HepG2 (cell line): ENCODE measurements at regions not wholly inside any gene's neighbourhood (a gene's known extent, or its start where the extent isn't known, plus 50 kb on each side); places are given as distances from the start of the nearest gene placed in this dataset.

Source experiments
- ATAC-seq: fragments of 200-7000 bp; cut with Tn5 transposase; 3 replicates; pipeline ENCODE4 v1.9.1; 2020; ENCODE audit warnings: mild to moderate bottlenecking, moderate library complexity
- BruUV-seq: library from RNA; stranded (reverse); fragments of 400-500 nt; replicated peaks from 2 replicates; lab custom pipeline; 2021; lab: Mats Ljungman, UMichigan
- CTCF ChIA-PET: fragments of 300-600 bp; formaldehyde crosslinking; extraction: SDS; loops from one replicate; lab custom pipeline; 2021; ENCODE audit warnings: low total read pairs, inconsistent platforms, low intra/inter-chr PET ratio; lab: Yijun Ruan, JAX
- POLR2A ChIA-PET: fragments of 350-600 bp; sonication (Branson Sonifier 250); formaldehyde crosslinking; loops from one replicate; lab custom pipeline; 2020; ENCODE audit warnings: antibody characterized with exemption, inconsistent platforms; lab: Yijun Ruan, JAX
- DNase-seq: peaks from one replicate; pipeline ENCODE4 v3.0.0-alpha.2; 2015; ENCODE audit warnings: low spot score
- FAIRE-seq: peaks from 3 replicates; lab custom pipeline; 2011; peaks lifted over from hg19 to GRCh38; lab: Jason Lieb, UNC
- H2AFZ ChIP-seq: one replicate; pipeline ENCODE4 v1.6.1; 2011; ENCODE audit warnings: low read length, inconsistent platforms
- H3K27ac ChIP-seq: fragments of 300-600 bp; 3 replicates; pipeline ENCODE4 v1.8.0; 2011; ENCODE audit warnings: mixed run types, mild to moderate bottlenecking, mixed read lengths, low read length, inconsistent platforms; ENCODE audit not compliant: insufficient read depth; ENCODE audit errors: extremely low read length
- H3K27me3 ChIP-seq, 2 experiments: fragments of 200-600 bp in 1 of 2; 2 replicates in 1 of 2; 3 replicates in 1 of 2; pipeline versions ENCODE4 v1.6.0 to v1.8.0; 2011; ENCODE audit warnings: low read length in 2 of 2, mild to moderate bottlenecking in 2 of 2, moderate library complexity in 2 of 2, inconsistent platforms in 1 of 2; ENCODE audit not compliant: insufficient read depth in 2 of 2, control insufficient read depth in 1 of 2
- H3K36me3 ChIP-seq, 2 experiments: fragments of 200-600 bp in 1 of 2; replicated peaks in 1 of 2; 2 replicates in 1 of 2; 3 replicates in 1 of 2; pipeline versions ENCODE4 v1.5.1 to v1.8.0; 2011; ENCODE audit warnings: low read length in 2 of 2, inconsistent platforms in 1 of 2; ENCODE audit not compliant: insufficient read depth in 2 of 2, control insufficient read depth in 1 of 2
- H3K4me1 ChIP-seq: 2 replicates; pipeline ENCODE4 v1.5.1; 2012; ENCODE audit warnings: low read length, inconsistent platforms; ENCODE audit not compliant: insufficient read depth
- H3K4me2 ChIP-seq: 2 replicates; pipeline ENCODE4 v1.6.0; 2011; ENCODE audit warnings: low read depth, low read length, inconsistent platforms
- H3K4me3 ChIP-seq, 3 experiments: fragments of 200-600 bp in 1 of 3; sonication (generic), shearing (Covaris generic) in 1 of 3; replicated peaks in 1 of 3; 2 replicates each; pipeline ENCODE4 v1.5.1; 2011 to 2016; ENCODE audit warnings: low read length in 3 of 3, inconsistent platforms in 2 of 3, low read depth in 2 of 3, mild to moderate bottlenecking in 2 of 3, control low read depth in 1 of 3, mixed read lengths in 1 of 3; ENCODE audit not compliant: insufficient read depth in 1 of 3
- H3K79me2 ChIP-seq: one replicate; pipeline ENCODE4 v1.6.1; 2011; ENCODE audit warnings: low read length, inconsistent platforms; ENCODE audit not compliant: insufficient read depth
- H3K9ac ChIP-seq: 2 replicates; pipeline ENCODE4 v1.6.0; 2011; ENCODE audit warnings: mild to moderate bottlenecking, low read depth, low read length, inconsistent platforms; ENCODE audit not compliant: insufficient read depth
- H3K9me3 ChIP-seq: 2 replicates; pipeline ENCODE4 v1.5.1; 2012; ENCODE audit warnings: mild to moderate bottlenecking, low read length
- H4K20me1 ChIP-seq: 2 replicates; pipeline ENCODE4 v1.6.0; 2011; ENCODE audit warnings: inconsistent platforms, mild to moderate bottlenecking, low read length, moderate library complexity; ENCODE audit not compliant: insufficient read depth
- BATF2 ChIP-seq: sonication (generic); formaldehyde crosslinking; IDR thresholded peaks from 2 replicates; pipeline ENCODE4 v1.8.0; 2022; ENCODE audit warnings: mild to moderate bottlenecking, missing genetic modification reagents, moderate library complexity
- CEBPB ChIP-seq: IDR thresholded peaks from 2 replicates; pipeline ENCODE4 v1.6.1; 2011; ENCODE audit warnings: low read depth, low read length, improper control_type of control experiment, borderline replicate concordance
- ELF3 ChIP-seq: IDR thresholded peaks from 2 replicates; pipeline ENCODE4 v1.6.1; 2016; ENCODE audit warnings: missing genetic modification reagents, missing compliant biosample characterization
- HNRNPLL ChIP-seq: fragments of 200-400 bp; formaldehyde crosslinking; IDR thresholded peaks from 2 replicates; pipeline ENCODE4 v1.6.1; 2017; ENCODE audit warnings: mild to moderate bottlenecking, low read depth, low read length; ENCODE audit not compliant: poor library complexity, severe bottlenecking
- NCOR1 ChIP-seq: fragments of 200-600 bp; sonication (generic); IDR thresholded peaks from 2 replicates; pipeline ENCODE4 v1.7.0; 2017; ENCODE audit warnings: antibody characterized with exemption, low read length, borderline replicate concordance
- NR2F6 ChIP-seq, 2 experiments: IDR thresholded peaks; 2 replicates each; pipeline ENCODE4 v1.6.1; 2016; ENCODE audit warnings: antibody characterized with exemption in 1 of 2, mild to moderate bottlenecking in 1 of 2
- STAG1 ChIP-seq: sonication (generic); formaldehyde crosslinking; IDR thresholded peaks from 2 replicates; pipeline ENCODE4 v1.4.0; 2020; ENCODE audit warnings: missing genetic modification reagents
- XRCC5 ChIP-seq: fragments of 200-400 bp; formaldehyde crosslinking; optimal IDR thresholded peaks from 2 replicates; pipeline ENCODE3; 2017; ENCODE audit warnings: mild to moderate bottlenecking, low read length
- ZNF263 ChIP-seq: sonication (generic); formaldehyde crosslinking; IDR thresholded peaks from 2 replicates; pipeline ENCODE4 v1.4.0; 2020; ENCODE audit warnings: missing genetic modification reagents
- ZNF350 ChIP-seq: sonication (generic); formaldehyde crosslinking; IDR thresholded peaks from 2 replicates; pipeline ENCODE4 v1.4.0; 2020; ENCODE audit warnings: mild to moderate bottlenecking, low read depth, missing genetic modification reagents, borderline replicate concordance
- ZNF564 ChIP-seq: sonication (generic); formaldehyde crosslinking; IDR thresholded peaks from 2 replicates; pipeline ENCODE4 v1.8.1; 2023; ENCODE audit warnings: mild to moderate bottlenecking, missing genetic modification reagents
- ZNF747 ChIP-seq: sonication (generic); formaldehyde crosslinking; IDR thresholded peaks from 2 replicates; pipeline ENCODE4 v1.8.1; 2023; ENCODE audit warnings: missing genetic modification reagents, mild to moderate bottlenecking, borderline replicate concordance
- WGBS: methylation state at CpG from one replicate; pipeline ENCODE4 v1.1.6; 2017; ENCODE audit warnings: low lambda C conversion rate; 5-methylcytosine and 5-hydroxymethylcytosine counted together
- in situ Hi-C: cut with HindIII; loops from 2 replicates; pipeline ENCODE4 v1.10.0; 2017; ENCODE audit warnings: low pct_unique_long_range_greater_than_20kb; ENCODE audit not compliant: extremely low pct_ligation_motif_present
- intact Hi-C: fragments of 100-400 bp; cut with micrococcal nuclease; formaldehyde crosslinking; loops from one replicate; pipeline ENCODE4 v1.10.0; 2022; ENCODE audit not compliant: unreplicated experiment

GRCh38 chr13:24625870-24626849, 54.0 kb upstream of the ATP12A start:
- ChIA-PET CTCF (interaction anchor here (0.8 to 1.6 kb wide), 3 partner anchors 20 to 102 kb away, joined by 3 to 7 read pairs (median 3); no protein-coding TSS in a partner anchor), POLR2A (no interaction called here)
- FAIRE-seq (no peak), ATAC-seq (no peak; the same call in 2 of the 3 replicates), DNase-seq (no peak)
- no TSS peak for BruUV-seq
- Histone ChIP-seq H3K9me3 (no peaks in the 10 kb centered on the region), H2AFZ (no peak overlapping the region), H3K4me3 (no peak overlapping the region), H3K9ac (no peak overlapping the region), H4K20me1 (no peaks in the 10 kb centered on the region), H3K27me3 (peaks cover 0 to 3% of the 10 kb centered on the region in 2 experiments; a peak in 1 of 5 replicates), H3K4me1 (0 out of 2 replicates have a peak, but pooled peaks cover 20% of the 10 kb centered on the region), H3K27ac (no peak overlapping the region), H3K36me3 (no peaks in the 10 kb centered on the region), H3K4me2 (peak overlapping the region; percentile 18; the same call in 1 of the 2 replicates), H3K79me2 (no peaks in the 10 kb centered on the region)
- intact Hi-C loops (loop anchor here (5.0 kb wide), 1 partner anchor 101 kb away; no protein-coding TSS in a partner anchor), in situ Hi-C loops (no loop called here)
- WGBS, result 27% methylated on average over 9 of the region's 9 CpGs
- TF ChIP-seq CEBPB (0 out of 2 replicates have a peak, but pooled peaks have one; percentile 6), ZNF564 (CRISPR knock-in tag) (no peak)
- TF ChIP-seq, all 625 proteins: peak for 1

- in situ Hi-C loops (no loop called here), intact Hi-C loops (loop anchor here (5.0 kb wide), 1 partner anchor 100 kb away; no protein-coding TSS in a partner anchor)
- peak; percentile 18 for DNase-seq
- peaks cover 0 to 3% of the 10 kb centered on the region in 2 experiments; a peak in 2 of 5 replicates for H3K27me3 ChIP-seq
- H3K36me3 ChIP-seq, result no peaks in the 10 kb centered on the region
- H3K4me3 ChIP-seq, result no peak overlapping the region
- CTCF ChIA-PET, result interaction anchor here (0.8 to 1.6 kb wide), 2 partner anchors 45 to 101 kb away, joined by 3 to 7 read pairs; no protein-coding TSS in a partner anchor
- POLR2A ChIA-PET, result no interaction called here
- ATAC-seq, result peak; percentile 92
- no peak overlapping the region for H3K9ac ChIP-seq
- H3K79me2 ChIP-seq, result no peaks in the 10 kb centered on the region
- no peak for FAIRE-seq
- 46% methylated on average over 24 of the region's 25 CpGs for WGBS
- BruUV-seq, result no TSS peak
- H3K4me1 ChIP-seq, result 0 out of 2 replicates have a peak, but pooled peaks cover 20% of the 10 kb centered on the region
- no peak overlapping the region for H3K4me2 ChIP-seq
- H3K9me3 ChIP-seq, result no peaks in the 10 kb centered on the region
- H3K27ac ChIP-seq, result no peak overlapping the region
- H4K20me1 ChIP-seq, result no peaks in the 10 kb centered on the region
- no peak overlapping the region for H2AFZ ChIP-seq
- TF ChIP-seq ZNF350 (CRISPR knock-in tag) (no peak), BATF2 (CRISPR knock-in tag) (no peak), XRCC5 (peak; percentile 36), STAG1 (CRISPR knock-in tag) (peak; percentile 45), ELF3 (CRISPR knock-in tag) (no peak), HNRNPLL (peak; percentile 30), ZNF747 (CRISPR knock-in tag) (no peak), NCOR1 (no peak), ZNF263 (CRISPR knock-in tag) (0 out of 2 replicates have a peak, but pooled peaks have one; percentile 22), NR2F6 (IDR thresholded peaks at IDR 0.05) (no peak), NR2F6 (CRISPR knock-in tag; IDR thresholded peaks at IDR 0.05) (no peak)
Measured at GRCh38 chr13:24627090-24627714, 53.0 kb upstream of the ATP12A start.
